ENCODE measurements at regions not wholly inside any gene's neighbourhood (a gene's known extent, or its start where the extent isn't known, plus 50 kb on each side); places are given as distances from the start of the nearest gene placed in this dataset.

DNA sequence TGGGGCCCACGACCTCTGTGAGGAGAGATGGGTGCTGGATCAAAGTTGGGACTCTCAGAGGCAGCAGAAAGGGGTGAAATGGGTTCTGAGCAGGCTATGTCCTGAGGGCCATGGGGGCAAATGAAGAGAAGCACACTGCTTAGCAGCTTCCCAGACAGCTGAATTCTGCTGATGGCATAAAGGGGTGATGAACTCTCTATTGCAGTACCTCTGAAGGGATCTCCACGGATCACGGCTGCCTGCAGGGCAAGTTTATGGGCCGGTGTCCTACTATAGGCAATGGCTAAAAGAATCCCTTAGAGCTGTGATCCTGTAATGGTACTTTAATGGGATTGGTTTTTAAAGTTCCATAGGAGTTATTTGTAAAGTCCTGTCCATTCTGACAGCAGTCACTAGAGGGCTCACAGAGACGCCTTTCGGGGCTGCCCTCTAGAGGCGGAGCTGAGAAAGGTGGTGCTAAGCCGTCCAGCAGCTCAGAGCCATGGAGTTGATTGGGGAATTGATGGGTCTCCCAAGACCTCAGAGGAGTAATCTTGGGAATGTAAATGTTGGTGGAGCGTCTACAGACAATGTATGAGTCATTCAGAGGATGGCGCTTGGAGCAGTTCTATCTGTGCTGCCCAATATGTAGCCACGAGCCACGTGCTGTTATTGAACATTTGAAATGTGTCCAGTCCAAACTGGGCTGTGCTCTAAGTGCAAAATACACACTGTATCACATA, 287.3 kb downstream of the COG6 start:
- peak; percentile 89 for DNase-seq

DNA sequence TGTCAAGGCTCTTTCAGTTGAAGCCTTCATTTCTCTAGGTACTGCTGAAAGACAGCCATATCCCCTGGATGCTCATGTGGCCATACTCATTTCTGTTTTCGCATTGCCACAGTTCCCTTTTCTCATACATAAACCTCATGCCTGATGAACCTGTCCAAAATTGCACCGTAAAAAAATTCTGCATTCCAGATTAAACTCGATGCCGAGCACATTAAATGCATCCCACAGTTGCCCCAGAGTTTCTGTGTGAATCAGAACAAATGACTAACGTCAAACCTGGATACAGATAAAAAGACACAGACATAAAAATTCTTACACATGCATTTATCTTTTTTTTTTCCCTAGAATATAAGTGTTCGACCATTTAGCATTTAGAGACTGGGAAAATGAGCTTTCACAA, 288.2 kb downstream of the COG6 start:
- DNase-seq, result no peak

DNA sequence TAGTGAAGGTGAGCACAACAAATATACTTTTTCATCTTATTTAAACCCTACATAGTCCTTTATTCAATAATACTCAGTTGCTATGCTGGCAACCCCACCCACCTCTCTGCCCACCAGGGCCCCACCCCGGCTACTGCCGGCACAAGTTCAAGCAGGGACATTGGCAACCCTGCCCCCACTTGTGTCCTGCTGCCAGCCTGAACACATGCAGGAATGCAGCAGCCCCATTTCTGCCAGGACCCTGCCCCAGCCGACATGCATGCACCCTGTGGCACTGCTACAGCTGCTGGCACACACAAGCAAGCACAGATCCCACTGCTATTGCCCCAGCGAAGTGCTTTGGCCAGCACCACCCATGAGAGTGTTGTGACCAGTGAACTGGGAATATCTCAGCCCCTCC, 289.8 kb downstream of the COG6 start:
- no peak for DNase-seq

DNA sequence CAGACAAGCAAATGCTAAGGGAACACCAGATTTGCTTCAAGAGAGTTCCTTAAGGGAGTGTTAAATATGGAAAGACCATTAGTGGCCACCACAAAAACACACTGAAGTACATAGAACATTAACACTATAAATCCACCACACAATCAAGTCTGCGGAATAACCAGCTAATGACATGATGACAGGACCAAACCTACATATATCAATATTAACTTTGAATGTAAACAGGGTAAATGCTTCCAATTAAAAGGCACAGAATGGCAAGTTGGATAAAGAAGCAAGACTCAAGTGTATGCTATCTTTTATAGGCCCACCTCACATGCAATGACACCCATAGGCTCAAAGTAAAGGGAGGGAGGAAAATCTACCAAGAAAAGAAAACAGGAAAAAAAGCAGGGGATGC, 291.3 kb downstream of the COG6 start:
- DNase-seq, result no peak

DNA sequence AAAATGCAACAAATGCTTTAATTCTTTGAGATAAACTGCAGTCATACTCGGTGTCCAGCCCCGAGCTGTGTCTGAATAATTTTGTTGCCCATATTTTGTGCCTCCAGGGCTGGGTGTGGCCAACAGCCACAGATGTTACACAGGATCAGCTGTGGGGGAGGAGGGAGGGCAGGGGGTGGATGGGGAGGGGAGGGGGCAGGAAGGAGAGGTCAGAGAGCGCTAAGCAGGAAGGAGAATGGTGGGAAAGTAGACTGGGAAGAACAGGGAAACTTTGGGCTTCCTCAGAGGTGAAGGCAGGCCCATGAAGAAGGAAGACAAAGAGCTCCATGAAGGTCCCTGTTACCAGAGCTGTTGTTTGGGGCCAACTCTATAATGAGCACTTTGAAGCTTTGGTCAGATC, 295.8 kb downstream of the COG6 start:
- DNase-seq, result no peak

DNA sequence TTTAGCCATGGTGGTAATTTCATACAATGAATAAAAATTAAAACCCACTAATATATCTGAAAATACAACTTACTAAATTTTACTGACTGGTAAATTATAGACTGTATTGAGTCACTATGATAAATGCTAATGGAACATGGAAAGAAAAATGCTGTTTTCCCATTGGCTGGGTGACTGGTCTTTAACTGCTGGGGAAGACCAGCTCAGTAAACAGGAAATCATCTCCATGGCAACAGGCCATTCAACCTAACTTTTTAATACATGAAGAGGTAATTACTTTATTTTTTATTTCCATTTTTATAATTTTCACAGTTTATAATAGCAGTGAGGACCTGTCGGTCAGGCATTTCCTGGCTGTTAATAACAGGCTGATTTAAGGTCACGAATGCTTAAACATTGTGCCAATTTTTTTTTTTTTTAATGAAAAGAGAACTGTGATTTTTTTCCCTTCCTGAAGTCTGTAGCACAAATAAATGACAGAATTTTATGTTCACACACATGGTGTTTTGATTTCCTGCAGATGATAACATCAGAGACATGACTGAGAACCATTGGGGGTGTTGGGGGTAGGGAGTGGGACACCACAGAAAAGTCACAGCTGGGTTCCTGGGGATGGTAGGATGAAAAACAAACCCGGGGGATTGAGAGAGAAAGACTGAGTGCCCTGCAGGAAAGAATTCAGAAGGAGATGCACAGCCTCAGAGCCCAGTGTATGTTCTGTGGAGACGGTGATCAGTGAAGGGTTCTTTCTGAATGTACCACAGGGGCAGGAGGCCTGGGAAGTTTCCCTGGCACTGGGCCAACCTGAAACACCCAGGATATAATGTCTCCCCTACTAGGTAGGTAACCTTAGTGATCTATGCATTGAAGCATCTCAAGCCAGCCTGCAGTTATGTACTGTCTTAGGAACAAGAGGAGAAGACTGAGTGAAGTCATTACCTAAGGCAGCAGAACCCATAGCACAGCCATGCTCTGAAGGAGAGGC, 297.1 kb downstream of the COG6 start:
- DNase-seq, result peak; percentile 4

DNA sequence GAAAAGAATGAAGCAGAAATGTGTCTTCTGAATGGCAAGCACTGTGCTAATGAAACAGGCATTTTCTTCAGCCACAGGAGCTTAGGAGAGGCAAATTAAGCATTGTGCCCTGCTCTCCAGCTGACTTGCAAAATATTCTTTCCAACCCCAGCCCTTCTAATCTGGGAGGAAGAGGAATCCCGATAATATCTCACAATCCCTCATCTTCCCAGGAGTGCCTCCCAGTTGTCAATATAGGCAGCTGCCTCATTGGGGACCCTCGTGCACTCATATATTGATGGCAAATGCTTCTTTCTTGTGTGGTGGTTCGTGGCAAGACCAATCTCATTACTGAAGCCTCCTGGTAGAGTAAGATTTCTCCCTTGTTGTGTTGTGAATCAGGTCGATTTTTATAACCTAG, 299.0 kb downstream of the COG6 start:
- no peak for DNase-seq

DNA sequence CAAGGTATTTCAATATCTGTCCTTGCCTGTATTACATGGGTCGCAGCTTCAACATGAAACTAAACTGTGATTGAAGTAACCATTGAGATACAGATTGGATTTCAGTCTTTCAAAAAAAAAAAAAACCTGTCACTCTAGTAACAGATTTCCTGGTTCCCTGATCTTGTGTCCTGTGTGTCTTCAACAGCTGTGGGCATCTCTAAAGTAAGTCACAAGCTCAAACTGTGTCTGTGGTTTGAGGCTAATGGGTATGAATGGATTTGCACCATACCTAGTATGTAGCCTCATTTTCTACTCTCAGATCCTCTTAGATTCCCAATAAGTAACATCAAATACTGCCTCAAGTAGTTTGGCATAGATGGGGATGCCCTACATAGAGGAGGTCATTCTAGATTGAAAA, 300.1 kb downstream of the COG6 start:
- DNase-seq, result no peak

DNA sequence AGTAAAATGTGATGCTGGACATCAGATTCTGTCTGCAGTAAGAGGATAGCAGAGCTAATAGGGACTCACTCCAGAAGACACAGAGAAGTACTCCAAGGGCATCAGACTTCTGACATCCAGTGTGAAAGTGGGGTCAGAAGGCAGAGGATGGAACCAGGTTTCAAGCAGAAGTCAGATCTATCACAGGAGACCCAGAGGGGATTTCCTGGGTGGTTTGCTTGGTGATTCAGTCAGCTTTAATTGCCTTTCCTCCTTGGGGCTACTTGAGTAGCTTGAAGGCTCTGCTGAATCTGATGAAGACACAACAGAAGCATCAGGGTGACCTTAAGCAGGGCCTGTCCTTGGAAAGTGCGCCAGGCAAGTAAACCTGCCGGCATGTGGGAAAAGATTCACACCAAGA, 300.6 kb downstream of the COG6 start:
- DNase-seq, result no peak

DNA sequence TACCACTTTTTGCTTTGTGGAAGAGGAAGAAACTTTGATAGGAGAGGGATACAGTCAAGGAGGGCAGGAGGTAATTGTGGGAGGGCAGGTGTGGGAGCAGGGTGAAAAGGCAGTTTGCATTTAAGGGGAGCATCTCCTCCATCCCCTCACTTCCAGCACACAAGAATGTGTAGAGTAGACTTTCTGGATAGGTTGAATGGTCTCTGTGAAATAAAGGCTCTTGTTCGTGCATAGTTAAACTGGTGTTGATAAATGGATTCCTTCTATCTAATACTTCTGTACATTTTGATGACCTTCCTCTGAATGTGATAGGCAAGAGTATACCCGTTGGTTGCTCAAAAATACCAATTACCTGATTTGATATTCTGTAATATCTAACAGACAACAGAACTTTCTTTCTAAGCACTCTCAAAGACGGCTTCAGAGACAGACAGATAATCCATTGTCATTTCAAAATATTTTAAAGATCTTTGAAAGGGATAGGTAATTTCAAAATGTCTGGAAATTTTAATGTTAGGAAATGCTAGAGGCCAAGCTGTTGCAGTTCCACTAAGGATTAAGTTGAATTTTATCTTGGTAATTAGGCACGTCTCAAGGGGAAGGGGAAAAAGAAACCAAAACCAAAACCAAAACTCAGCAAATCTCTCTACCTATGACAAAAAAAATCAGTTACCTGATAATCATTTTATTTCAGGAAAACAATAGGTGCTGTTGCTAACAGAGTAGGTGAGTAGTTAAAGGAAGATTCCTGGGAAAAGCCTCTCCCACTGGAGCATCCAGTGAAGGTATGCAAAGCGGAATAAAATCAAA, 302.6 kb downstream of the COG6 start:
- no peak for DNase-seq

DNA sequence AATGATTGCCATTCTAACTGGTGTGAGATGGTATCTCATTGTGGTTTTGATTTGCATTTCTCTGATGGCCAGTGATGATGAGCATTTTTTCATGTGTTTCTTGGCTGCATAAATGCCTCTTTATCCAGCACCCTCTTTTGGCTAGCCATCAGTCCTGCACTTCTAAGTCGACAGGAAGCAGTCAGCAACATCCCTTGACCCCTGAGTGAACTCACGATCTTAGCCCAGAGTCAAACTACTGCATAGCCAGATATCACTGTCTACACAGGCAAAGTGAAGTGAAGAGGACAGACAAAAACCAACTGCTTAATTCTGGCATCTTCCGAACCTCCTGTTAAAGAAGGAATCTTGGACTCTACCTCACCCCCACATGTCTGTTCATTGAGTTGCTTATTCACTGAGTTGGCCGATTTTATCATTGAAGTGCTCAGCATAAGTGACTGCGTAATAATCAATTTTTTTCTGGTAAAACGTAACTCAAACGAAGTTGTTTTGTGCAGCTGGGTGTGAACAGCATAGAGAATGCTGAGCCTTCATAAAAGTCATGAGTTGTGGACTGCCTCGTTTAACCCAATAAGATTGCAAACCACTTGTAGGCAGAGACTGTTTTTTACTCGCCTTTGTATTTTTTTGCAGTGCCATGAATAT, 304.2 kb downstream of the COG6 start:
- DNase-seq, result no peak

DNA sequence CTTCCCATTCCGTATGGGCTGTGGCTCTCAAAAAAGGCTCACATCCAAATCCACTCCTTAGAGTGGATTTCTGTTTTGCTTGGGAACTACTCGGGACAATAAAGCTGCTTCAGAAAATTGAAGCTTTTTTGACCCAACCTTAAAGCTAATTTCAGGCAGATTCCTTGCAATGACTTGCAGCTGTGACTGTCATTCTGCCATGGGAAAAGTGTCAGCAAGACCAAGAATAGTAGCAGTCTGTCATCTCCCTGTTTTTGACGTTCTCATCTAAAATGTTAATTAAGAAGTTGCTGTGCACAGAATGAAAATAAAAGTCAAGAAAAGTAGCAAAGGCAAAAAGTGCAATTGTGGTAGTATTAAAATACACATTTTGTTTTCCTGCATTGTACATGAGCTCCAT, 304.7 kb downstream of the COG6 start:
- no peak for DNase-seq

DNA sequence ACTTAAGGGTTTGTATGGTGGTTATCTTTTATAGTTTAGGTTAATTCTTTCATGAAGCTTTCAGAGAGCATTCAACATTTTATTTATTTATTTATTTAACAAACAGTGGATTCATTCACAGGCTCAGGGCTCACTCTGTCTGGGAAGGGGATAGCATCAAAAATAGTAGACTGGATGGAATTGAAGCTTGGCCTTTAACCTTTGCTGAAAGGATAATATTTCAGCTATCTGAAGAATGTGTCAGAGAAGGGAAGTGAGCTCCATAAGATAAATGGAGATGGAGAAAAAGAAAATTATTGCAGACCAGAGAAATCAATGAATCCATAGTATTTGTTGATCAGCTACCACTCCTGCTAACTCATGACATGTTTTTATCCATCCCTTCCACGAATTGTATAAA, 305.6 kb downstream of the COG6 start:
- DNase-seq, result no peak

DNA sequence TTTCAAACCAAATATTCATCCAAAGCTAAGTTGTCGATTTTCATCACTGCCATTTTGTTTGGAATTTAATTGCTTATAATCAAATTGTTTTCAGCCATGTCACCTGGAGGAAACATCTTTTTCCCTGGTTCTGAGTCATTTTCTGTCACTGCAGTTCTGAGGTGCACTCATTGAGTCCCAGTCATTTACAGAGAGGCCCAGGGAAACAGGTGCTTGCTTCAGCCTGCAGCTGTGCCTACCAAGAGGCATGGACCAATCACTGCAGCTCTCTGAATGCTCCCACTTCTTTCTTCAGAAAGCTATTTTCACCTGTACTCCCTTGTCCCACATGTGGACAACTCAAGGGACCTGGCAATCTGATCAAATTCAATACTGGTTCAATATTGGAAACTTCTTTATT, 308.1 kb downstream of the COG6 start:
- DNase-seq, result no peak

DNA sequence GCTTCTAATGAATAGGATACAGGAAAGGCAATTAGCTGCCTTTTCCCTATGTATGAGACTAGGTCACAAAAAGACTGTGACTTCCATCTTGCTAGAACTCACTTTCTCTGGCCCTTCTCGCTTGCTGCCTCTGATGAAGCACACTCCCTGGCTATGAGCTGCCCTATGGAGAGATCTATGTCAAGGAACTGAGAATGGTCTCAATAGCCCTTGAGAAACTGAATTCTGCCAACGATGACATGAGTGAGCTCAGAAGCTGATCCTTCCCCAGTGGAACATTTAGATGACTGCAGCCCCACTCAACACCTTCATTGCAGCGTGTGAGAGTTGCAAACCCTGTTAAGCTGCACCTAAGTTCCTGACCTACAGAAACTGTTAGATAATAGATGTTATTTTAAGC, 309.8 kb downstream of the COG6 start:
- DNase-seq, result no peak

DNA sequence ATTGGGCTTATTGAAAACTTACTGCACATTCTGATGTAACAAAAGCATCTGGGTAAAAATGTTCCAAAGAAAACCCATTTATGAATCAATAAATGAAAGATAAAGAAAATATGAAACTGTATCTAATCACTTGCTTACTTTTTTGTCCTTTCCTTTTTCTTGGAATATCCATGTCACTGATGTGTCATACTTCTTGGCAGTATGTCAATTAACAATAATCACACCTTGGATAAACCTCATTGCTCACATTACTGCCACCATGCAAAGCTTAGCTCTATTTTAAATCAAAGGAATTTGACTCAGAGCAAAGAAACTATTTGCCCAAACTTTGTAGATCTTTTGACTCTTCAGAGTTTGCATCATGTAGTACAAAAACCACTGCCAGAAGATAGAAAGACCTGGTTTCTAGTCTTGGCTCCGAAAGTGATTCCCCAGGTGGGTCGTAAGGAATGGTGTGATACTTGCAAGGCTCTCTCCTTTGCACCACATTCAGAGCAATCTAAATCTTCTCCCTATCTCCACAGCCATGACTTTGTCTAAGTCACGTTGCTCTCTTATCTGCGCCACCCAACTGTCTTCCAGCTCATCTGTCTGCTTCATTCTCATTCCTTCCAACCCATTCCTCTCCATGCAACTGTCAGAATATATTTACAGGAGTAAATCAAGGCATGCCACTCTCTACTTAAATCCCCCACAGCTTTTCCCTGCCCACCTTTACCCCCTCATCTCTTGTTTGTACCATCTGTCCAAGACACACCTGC, 311.9 kb downstream of the COG6 start:
- no peak for DNase-seq

DNA sequence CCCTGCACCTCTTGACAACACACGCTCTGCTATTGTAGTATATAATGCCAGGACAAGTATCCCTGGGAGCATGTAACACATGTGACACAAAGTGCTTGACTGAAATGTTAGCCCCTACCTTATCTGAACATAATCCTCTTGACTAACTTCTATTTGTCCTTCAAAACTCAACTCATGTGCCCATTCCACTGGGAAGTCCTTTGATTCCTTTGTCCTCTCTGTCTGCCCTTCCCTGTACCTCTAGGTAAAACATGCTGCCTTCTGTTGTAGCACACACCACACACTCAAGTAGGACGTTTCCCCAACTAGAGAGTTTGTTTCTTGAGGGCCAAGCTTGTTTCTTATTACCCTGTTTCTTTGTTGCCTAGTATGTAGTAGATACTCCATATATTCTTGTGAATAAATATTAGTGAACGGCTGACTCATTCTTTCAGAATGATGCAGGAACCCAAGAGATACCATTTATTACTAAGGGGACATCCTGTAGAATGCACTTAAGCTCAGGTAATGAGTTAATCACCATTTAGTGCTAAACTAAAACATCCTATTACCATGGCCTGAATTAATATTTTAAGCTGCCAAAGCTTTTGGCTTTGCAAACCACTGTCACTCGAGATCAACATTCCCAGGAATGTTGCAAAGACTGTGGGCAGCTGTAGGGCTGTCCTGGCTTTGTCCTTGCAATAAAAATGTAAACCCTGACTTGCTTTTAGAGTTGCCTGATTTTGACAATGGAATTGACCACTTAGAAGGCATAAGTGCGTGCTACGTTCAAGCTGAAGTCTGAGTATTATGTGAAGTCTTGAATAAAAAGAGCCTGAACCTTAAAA, 313.4 kb downstream of the COG6 start:
- no peak for DNase-seq

DNA sequence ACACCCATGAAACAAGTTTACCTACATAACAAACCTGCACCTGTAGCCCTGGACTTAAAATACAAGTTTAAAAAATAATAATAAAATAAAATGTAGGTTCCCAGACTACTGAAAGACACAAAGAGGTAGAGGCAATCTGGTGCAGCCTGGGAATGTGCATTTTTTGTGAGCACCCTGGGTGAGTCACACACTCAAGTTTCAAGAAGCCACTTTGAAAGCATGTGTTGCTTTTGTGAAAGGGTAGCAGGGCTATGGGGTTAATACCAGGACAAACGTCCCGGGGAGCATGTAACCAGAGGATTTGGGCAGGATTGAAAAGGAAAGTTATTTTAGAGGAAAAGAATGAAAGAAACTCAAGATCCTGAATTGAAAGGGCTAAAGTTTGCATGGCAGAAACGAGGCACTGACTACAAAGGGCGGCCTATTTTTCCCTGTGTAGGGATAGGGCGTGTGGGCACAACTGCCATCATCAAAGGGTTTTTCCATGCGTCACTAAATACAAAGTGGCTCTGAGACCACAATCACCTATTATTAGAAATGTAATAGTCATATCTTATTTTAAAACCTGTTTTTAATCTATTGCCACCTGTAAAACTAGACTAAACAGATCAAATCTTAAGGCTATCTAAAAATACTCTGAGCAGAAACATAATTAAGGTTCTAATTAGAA, 314.9 kb downstream of the COG6 start:
- no peak for DNase-seq

DNA sequence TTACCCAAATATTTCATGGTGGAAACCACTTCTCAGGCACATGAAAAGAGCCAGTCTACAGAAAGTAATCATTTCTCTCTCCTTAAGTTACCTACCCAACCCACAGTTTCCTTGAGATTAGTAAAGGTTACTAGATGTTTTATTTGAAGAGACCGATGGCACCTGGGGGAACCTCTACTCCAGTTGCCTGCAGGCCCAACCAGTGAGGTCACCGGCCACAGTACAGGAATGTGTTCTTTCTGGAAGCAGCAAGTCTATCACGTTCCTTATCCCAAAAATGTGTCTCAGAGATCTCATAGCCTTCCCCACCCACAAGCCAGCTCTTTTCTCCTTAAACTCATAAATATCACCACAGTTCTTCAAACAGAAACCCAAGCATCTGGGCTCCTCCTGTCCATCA, 316.1 kb downstream of the COG6 start:
- no peak for DNase-seq

DNA sequence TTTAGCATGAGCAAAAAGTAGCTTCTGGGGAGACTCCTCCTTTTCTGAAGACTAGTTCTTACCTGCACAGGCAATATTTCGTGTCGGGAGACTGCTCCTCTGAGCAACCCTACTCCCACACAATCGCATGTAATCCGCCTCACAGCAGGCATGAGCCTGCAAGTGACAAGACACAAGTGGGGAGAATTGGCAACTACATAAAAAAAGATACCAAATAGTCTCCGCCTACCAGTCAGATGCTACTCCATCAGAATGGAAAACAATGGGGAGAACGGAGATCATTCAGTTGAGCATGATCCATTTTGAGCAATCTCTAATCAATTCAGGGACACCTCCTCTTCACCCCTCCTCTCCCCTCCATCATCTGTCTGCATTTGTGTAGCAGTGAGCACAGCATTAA, 321.0 kb downstream of the COG6 start:
- DNase-seq, result no peak

DNA sequence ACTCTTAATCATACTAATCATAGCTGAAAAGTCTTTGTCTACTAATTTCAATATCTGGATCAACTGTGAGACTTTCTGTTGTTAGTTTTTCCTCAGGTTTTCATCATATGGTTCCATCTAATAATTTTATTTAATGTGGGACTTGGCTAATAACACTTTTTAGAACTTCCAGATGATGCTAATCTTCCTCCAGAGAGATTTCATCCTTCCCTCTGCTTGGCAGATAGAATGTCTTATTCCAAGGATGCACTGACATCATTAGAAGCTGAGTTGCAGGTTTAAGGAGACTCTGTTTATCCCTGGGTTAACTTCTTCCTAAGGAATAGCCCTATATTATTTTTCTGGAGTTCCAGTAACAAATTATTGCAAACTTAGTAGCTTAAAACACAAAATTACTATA, 325.6 kb downstream of the COG6 start:
- DNase-seq, result no peak

Data from hematopoietic multipotent progenitor cell treated with erythropoietin and hydrocortisone succinate and interleukin-3 and kit ligand, for 6 days (in vitro differentiated cells).